Activated CD4-positive, alpha-beta T cell treated with anti-CD3 and anti-CD28 coated beads, Interleukin-2, Interleukin-4, amounts not matched to agents 100 ng/mL and 50 ng/mL, durations not matched to agents 16 hours and 8 hours (primary cell): ENCODE measurements at regions not wholly inside any gene's neighbourhood (a gene's known extent, or its start where the extent isn't known, plus 50 kb on each side); places are given as distances from the start of the nearest gene placed in this dataset.
"Not testable (repeated sequence)": the region's sequence is repeated elsewhere in the genome, so short reads cannot be mapped to it uniquely, and the experiment has no call there.

Experiments
- DNase-seq: peaks from one replicate; pipeline ENCODE4 v3.0.0-alpha.2; 2020; ENCODE audit warnings: low spot score

DNA sequence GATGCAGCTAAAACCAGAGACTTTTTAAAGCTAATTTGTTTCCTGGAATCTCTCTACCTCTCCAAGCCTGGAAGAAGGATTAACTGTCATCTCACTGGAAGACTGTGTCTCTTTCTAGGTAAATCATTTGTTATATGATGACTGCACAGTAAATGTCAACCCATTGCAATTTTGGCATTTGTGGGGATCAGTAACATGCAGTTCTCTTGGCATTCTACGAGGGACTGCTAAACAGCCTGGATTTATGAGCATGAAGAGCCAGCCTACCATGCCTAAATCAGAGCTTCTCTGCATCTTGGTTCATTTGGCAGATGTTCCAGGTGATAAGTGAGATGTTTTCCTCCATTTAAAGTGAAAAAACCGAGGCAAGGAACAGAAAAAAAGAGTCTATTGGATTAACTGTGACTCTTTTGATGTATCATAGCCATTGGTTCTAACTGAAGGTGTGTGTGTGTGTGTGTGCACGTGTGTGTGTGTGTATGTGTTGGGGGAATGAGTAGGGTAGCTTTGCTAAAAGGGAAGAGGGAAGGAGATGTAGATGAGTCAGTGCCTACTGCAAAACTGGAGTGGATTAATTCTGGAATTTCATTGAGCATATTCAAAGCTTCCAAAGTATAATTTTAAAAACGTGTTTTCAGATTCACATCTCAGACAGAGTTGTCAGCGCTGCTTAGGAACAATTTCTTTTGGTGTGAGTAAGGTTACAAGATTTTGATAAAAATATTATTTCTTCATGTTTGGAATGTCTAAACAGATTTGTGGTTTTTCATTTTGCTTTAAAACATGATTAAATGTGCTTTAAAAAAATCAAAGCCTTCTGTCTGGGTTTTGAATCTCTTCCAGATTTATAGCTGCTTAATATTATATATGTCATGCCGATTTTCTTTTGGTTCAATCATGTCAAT is 123.2 kb upstream of the LNX1 start:
- DNase-seq = no peak

- DNase-seq = no peak
These were observed 122.5 kb upstream of the LNX1 start for GRCh38 chr4:53713767-53714166.

- DNase-seq = no peak
These were observed 122.0 kb upstream of the LNX1 start for GRCh38 chr4:53713296-53713695.

DNA sequence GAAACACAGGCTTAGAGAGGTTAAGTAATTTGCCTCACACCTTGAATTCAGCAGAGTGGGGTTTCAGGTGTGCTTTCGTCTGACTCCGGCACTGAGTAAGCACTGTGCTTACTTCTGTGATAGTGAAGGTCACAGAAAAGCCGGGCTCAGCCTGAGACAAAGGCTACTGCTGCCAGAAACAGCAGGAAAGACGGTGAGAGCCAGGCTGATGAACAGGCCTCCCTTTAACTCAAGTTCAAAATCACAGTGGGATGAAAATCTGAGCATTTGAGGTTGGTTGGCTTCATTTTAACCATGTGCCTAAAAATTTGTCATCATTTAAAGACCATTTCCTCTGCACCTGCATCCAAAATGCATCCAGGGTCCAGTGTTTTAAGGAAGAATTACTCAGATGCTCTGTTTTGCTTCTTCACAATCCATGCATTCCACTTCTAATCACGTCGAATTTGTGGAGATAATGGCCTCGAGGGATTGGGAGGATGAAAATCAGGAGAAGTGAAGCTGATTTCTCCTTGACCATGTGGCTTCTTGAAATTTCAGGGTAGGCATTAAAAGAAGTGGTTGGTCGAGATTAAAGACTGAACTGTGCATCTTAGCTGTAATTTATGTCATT is 121.2 kb upstream of the LNX1 start:
- DNase-seq = no peak

DNA sequence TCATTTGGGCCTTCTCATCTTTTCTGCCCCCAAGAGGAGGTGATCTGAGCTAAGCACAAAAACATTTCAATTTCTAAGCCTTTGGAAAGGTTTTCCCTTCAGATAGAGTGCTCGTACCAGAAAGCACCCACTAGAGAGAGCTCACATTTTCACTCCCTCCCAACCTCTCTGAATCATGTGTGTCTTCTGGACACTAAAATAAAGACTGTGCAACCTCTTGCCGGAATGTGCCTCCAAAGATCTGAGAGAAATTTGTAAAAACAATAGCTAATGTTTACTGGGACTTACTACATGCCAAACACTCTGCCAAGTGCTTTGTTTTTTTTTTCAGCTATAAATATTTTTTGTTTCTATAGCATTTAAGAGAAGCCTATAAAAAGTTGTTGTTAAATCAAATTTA is 120.6 kb upstream of the LNX1 start:
- no peak for DNase-seq

GRCh38 chr4:53709693-53710092 is 118.4 kb upstream of the LNX1 start:
- DNase-seq = no peak

- no peak for DNase-seq
These were observed 116.2 kb upstream of the LNX1 start for GRCh38 chr4:53707491-53707890.

DNA sequence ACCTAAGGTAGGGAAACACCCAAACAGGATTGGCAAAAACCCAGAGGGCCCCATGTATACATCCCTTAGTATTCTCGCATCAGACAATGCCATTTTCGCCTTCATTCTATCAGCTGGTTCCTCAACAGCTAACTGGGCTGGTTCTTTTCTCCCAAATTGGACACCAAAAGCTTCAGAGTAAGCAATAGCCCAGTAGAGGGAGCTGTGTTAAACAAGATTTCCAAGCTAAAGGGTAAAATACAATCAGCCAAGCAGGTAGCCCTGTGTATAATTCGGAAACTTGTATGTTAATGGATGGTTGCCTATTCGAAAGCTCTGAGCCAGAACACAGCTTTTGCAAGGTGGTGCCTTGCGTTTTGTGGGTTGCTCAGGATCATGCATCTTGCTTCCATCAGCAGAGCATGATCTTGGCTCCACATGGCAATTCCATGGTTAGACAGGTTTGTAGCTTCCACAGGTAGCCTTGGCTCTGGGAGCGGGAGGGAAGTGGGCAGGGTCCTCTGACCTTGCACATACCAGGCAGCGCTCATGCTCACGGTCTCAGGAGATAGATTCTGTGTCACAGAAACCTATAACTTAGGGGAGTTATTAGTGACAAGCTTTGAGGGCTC is 115.2 kb upstream of the LNX1 start:
- peak; percentile 22 for DNase-seq

- no peak for DNase-seq
These were observed 114.7 kb upstream of the LNX1 start for GRCh38 chr4:53705972-53706371.

DNA sequence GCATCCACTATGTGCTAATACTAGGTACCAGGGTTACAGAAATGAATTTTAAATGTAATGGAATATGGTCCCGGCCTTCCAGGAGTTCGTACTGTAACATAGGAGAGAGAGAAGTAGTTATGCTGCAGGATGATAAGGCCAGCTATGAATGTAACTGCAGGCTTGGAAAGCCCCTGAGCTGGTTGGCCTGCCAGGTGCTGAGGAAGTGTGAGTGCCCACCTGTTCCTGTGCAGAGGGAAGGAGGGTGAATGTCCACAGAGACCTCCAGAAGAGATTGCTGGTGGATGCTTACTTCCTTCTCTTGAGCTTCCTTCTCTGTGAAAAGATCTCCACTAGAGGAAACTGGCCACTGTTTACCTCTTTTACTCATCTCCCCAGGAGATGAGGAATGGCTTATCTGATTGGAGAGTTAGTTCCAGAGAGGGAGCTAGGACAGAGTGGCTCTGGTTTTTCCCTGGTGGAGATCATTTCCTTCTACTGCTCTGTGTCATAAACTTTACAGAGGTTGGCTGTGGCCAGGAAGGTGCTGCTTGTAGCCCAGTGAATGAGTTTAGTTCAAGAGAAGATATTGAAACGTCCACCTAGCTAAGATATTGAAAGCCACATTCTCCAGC is 114.0 kb upstream of the LNX1 start:
- DNase-seq = no peak

- DNase-seq = no peak
These were observed 113.0 kb upstream of the LNX1 start for GRCh38 chr4:53704329-53704728.

- DNase-seq = no peak
These were observed 112.0 kb upstream of the LNX1 start for GRCh38 chr4:53703267-53703655.

DNA sequence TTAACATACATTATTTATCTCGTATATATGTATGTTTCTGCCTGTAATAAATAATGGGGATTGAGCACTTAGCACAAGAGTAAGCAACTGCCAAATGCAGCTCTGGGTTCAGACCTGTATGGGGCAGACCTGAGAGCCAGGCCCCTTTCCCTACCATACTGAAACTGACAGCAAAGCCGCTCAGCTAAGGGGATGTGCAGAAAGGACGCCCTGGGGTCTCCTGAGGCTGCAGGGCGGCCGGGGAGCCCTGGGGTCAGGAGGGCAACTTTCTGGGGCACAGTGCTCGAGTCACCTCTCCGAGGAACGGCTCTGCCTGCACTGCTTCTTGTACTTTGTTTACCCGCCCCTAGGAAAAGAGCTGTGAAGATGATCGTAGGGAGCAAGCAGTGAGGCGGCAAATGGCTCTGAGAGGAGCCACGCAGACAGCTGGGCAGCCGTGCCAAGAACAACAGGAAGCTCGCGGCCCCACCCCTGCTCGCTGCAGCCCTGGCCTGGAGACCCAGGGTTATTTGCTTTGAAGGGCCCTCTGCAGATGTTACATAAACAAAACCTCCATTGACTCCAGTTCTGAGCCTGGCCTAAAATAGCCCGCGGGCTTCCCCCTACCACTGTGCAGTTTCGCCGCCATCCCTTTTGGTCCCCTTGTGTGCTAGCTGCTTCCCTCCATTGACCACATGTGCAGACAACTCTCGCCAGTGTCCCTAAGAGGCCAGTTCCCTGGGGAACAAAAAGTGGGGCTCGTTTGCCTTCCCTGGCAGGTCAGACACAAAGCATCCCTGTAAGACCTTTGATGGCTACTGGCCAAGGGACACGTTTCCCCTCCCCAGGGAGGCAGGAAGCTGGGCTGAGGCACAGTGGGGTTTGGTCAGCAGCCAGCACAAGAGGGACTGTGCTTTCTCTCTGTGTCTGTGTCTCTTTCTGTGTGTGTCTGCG is 111.3 kb upstream of the LNX1 start:
- DNase-seq = no peak

- DNase-seq = not testable (repeated sequence)
These were observed 110.0 kb upstream of the LNX1 start for GRCh38 chr4:53701260-53701659.

- DNase-seq = not testable (repeated sequence)
These were observed 108.0 kb upstream of the LNX1 start for GRCh38 chr4:53699310-53699709.

DNA sequence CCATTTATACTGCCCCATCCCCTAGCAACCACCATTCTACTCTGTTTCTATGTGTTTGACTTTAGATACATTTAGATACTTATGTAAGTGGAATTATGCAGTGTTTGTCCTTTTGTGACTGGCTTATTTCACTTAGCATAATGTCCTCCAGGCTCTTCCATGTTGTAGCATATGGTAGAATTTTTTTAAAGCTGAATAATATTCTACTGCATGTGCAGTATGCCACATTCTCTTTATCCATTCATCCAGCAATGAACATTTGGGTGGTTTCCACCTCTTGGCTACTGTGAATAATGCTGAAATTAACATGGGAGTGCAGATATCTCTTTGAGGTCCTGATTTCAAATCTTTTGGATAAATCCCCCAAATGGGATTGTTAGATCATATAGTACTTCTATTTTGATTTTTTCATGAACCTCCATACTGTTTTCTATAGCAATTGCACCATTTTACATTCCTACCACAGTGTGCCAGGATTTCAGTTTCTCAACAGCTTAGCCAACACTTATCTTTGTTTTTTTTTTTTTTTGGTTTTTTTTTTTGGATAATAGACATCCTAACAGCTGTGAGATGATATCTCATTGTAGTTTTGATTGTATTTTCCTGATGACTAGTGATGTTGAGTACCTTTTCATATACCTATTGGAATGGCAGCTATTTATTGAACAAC is 105.9 kb upstream of the LNX1 start:
- DNase-seq = no peak

DNA sequence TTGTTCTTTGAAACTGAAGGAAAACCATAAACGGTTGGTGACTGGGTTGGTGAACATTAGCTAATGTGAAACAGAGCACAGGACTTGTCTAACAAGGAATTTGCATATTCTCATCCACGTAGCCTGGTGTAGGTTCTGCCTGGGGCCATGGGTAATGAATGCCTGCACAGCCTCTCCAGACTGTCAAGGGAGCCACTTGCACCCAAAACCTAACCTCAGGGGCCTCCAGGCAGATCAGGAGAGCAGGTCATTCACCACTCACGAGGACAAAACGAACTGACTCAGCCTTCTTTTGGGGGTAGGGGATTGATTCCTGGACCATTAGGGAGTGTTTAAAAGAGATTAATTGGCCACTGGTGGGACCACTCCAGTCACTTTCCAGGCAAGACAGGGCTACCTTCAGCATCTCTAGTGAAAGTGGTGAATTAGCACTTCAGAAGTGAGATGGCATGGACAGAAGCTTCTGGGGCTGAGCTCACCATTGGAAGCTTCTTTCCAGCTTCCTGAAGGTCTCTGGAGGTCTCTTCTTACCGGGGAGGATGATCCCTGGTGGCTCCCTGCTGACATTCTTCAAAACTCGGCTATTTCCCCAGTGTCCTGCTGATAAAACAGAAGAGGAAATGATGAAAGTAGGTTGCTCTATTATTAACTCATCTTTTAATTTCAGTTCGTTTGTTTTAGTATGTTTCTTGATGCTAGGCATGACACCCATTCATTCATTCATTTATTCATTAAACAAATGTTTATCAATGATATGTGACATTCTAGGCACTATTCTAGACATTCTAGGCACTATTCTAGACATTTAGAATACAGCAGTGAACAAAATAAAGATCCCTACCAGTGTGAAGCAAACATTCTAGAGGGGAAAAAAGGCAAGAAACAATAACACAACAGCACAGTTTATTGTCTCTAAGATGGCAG is 104.5 kb upstream of the LNX1 start:
- no peak for DNase-seq

- no peak for DNase-seq
These were observed 103.4 kb upstream of the LNX1 start for GRCh38 chr4:53694666-53695065.

GRCh38 chr4:53693909-53694308 is 102.6 kb upstream of the LNX1 start:
- no peak for DNase-seq

GRCh38 chr4:53693408-53693807 is 102.1 kb upstream of the LNX1 start:
- DNase-seq = no peak
